ENCODE measurements at regions not wholly inside any gene's neighbourhood (a gene's known extent, or its start where the extent isn't known, plus 50 kb on each side); places are given as distances from the start of the nearest gene placed in this dataset.

DNA sequence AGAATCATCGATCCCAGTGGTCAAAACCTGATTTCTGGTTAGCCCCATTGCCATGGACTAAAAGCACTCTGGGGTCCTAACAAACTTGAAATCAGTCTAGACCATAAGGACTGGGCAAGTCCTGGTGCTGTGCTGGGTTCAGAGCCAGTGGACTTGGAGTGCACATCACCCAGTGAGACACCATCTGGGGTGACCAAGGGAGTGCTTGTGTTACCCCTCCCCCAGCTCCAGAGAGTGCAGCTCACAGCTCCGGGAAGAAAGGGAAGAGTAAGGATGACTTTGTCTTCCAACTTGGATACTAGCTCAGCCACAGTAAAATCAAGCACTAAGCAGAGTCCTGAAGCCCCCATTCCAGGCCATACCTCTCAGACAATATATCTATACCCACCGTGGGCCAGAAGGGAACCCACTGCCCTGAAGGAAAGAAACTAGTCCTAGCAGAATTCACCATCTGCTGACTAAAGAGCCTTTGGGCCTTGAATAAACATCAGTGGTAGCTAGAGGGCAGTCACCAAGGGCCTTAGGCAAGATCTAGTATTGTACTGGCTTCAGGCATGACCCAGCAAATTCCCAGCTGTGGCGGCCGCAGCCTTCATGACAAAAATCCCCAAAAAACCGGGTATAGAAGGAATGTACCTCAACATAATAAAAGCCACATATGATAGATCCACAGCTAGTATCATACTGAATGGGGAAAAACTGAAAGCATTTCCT is 153.5 kb upstream of the OGFRL1 start:
- Histone ChIP-seq H3K4me1 (ENCODE audit: control insufficient read depth, insufficient read depth, low read length) (no peaks in the 10 kb centered on the region; the same call in 1 of the 2 replicates), H3K36me3 (ENCODE audit: control insufficient read depth in 2 of 2, insufficient read depth in 1 of 2, low read length in 2 of 2) (no peaks in the 10 kb centered on the region), H3K4me3 (ENCODE audit: low read depth, low read length) (no peak overlapping the region), H3K27ac (ENCODE audit: extremely low read depth, low read depth, low read length) (no peak overlapping the region), H3K9me3 (ENCODE audit: control insufficient read depth, insufficient read depth, low read depth, low read length) (no peaks in the 10 kb centered on the region)
- TF ChIP-seq SP2 (tag by site-specific recombination; IDR thresholded peaks at IDR 0.05) (no peak), ZBTB8A (tag by site-specific recombination; IDR thresholded peaks at IDR 0.05) (no peak), ZIC2 (tag by site-specific recombination; IDR thresholded peaks at IDR 0.05) (no peak), ZBTB20 (tag by site-specific recombination; IDR thresholded peaks at IDR 0.05) (no peak), ZNF174 (tag by site-specific recombination; IDR thresholded peaks at IDR 0.05) (no peak), ZNF837 (tag by site-specific recombination; IDR thresholded peaks at IDR 0.05) (no peak), ZNF354C (tag by site-specific recombination; IDR thresholded peaks at IDR 0.05; ENCODE audit: borderline replicate concordance, low read depth) (no peak), ZFP41 (tag by site-specific recombination; IDR thresholded peaks at IDR 0.05; ENCODE audit: borderline replicate concordance) (no peak), KLF16 (tag by site-specific recombination; IDR thresholded peaks at IDR 0.05) (no peak)
- TF ChIP-seq, protein P1, sequence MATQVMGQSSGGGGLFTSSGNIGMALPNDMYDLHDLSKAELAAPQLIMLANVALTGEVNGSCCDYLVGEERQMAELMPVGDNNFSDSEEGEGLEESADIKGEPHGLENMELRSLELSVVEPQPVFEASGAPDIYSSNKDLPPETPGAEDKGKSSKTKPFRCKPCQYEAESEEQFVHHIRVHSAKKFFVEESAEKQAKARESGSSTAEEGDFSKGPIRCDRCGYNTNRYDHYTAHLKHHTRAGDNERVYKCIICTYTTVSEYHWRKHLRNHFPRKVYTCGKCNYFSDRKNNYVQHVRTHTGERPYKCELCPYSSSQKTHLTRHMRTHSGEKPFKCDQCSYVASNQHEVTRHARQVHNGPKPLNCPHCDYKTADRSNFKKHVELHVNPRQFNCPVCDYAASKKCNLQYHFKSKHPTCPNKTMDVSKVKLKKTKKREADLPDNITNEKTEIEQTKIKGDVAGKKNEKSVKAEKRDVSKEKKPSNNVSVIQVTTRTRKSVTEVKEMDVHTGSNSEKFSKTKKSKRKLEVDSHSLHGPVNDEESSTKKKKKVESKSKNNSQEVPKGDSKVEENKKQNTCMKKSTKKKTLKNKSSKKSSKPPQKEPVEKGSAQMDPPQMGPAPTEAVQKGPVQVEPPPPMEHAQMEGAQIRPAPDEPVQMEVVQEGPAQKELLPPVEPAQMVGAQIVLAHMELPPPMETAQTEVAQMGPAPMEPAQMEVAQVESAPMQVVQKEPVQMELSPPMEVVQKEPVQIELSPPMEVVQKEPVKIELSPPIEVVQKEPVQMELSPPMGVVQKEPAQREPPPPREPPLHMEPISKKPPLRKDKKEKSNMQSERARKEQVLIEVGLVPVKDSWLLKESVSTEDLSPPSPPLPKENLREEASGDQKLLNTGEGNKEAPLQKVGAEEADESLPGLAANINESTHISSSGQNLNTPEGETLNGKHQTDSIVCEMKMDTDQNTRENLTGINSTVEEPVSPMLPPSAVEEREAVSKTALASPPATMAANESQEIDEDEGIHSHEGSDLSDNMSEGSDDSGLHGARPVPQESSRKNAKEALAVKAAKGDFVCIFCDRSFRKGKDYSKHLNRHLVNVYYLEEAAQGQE (tag by site-specific recombination; IDR thresholded peaks at IDR 0.05), result no peak
- TF ChIP-seq, protein P2, sequence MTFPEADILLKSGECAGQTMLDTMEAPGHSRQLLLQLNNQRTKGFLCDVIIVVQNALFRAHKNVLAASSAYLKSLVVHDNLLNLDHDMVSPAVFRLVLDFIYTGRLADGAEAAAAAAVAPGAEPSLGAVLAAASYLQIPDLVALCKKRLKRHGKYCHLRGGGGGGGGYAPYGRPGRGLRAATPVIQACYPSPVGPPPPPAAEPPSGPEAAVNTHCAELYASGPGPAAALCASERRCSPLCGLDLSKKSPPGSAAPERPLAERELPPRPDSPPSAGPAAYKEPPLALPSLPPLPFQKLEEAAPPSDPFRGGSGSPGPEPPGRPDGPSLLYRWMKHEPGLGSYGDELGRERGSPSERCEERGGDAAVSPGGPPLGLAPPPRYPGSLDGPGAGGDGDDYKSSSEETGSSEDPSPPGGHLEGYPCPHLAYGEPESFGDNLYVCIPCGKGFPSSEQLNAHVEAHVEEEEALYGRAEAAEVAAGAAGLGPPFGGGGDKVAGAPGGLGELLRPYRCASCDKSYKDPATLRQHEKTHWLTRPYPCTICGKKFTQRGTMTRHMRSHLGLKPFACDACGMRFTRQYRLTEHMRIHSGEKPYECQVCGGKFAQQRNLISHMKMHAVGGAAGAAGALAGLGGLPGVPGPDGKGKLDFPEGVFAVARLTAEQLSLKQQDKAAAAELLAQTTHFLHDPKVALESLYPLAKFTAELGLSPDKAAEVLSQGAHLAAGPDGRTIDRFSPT (tag by site-specific recombination; IDR thresholded peaks at IDR 0.05), result no peak
- CTCF ChIA-PET, result interaction anchor here (0.7 kb wide), 1 partner anchor 12 kb away, joined by 3 read pairs; no protein-coding TSS in a partner anchor
- POLR2A ChIA-PET, result no interaction called here

DNA sequence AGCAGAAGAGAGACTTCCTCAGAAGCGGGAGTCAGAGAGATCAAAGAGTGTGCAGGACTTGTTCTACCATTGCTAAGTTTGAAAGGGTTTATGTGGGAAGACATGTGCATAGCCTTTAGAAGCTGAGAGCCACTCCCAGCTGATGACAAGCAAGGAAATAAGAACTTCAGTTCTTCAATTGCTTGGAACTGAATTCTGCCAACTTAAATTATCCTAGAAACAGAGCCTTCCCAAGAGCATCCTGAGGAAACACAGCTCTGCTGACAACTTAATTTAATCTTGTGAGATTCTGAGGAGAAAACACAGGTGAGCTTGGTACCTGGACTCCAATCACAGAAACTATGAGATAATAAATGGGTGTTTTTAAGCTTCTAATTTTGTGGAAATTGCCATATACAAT is 150.6 kb upstream of the OGFRL1 start:
- Histone ChIP-seq H3K9me3 (ENCODE audit: control insufficient read depth, insufficient read depth, low read depth, low read length) (no peaks in the 10 kb centered on the region), H3K27ac (ENCODE audit: extremely low read depth, low read depth, low read length) (no peak overlapping the region), H3K4me3 (ENCODE audit: low read depth, low read length) (no peak overlapping the region), H3K36me3 (ENCODE audit: control insufficient read depth in 2 of 2, insufficient read depth in 1 of 2, low read length in 2 of 2) (no peaks in the 10 kb centered on the region), H3K4me1 (ENCODE audit: control insufficient read depth, insufficient read depth, low read length) (no peaks in the 10 kb centered on the region)
- TF ChIP-seq ZNF792 (tag by site-specific recombination; IDR thresholded peaks at IDR 0.05), result no peak
- no peak for TF ChIP-seq ZNF544 (tag by site-specific recombination; IDR thresholded peaks at IDR 0.05)
- no peak for TF ChIP-seq ZNF621 (tag by site-specific recombination; IDR thresholded peaks at IDR 0.05)
- POLR2A ChIA-PET, result no interaction called here
- CTCF ChIA-PET, result no interaction called here

DNA sequence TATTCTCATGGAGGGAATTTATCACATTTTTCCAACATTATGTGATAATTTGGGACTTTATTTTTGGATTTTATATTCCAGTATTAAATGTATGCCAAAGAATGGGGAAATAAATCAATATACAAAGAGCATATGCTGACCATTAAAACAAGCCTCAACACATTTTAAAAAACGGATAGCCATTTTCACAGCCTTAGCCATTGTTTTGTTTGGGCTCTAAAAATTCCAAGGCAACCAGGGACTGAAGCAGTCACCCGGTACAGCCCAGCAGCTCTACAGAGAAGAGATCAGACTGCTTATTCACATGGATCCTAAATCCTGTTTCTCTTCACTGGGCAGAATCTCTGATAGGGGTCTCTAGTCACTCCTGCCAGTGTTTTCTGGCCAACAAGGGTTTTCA is 150.2 kb upstream of the OGFRL1 start:
- H3K4me1 ChIP-seq (ENCODE audit: control insufficient read depth, insufficient read depth, low read length), result no peaks in the 10 kb centered on the region
- ChIA-PET POLR2A (no interaction called here), CTCF (no interaction called here)
- no peaks in the 10 kb centered on the region for H3K9me3 ChIP-seq (ENCODE audit: control insufficient read depth, insufficient read depth, low read depth, low read length)
- H3K4me3 ChIP-seq (ENCODE audit: low read depth, low read length), result no peak overlapping the region
- no peaks in the 10 kb centered on the region for H3K36me3 ChIP-seq (ENCODE audit: control insufficient read depth in 2 of 2, insufficient read depth in 1 of 2, low read length in 2 of 2)
- no peak overlapping the region for H3K27ac ChIP-seq (ENCODE audit: extremely low read depth, low read depth, low read length)
- TF ChIP-seq ZNF76 (tag by site-specific recombination; IDR thresholded peaks at IDR 0.05; ENCODE audit: borderline replicate concordance, low read depth), result no peak
- TF ChIP-seq, protein P3, sequence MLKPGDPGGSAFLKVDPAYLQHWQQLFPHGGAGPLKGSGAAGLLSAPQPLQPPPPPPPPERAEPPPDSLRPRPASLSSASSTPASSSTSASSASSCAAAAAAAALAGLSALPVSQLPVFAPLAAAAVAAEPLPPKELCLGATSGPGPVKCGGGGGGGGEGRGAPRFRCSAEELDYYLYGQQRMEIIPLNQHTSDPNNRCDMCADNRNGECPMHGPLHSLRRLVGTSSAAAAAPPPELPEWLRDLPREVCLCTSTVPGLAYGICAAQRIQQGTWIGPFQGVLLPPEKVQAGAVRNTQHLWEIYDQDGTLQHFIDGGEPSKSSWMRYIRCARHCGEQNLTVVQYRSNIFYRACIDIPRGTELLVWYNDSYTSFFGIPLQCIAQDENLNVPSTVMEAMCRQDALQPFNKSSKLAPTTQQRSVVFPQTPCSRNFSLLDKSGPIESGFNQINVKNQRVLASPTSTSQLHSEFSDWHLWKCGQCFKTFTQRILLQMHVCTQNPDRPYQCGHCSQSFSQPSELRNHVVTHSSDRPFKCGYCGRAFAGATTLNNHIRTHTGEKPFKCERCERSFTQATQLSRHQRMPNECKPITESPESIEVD (tag by site-specific recombination; IDR thresholded peaks at IDR 0.05), result no peak
- TF ChIP-seq ZFP37 (tag by site-specific recombination; IDR thresholded peaks at IDR 0.05), result no peak
- TF ChIP-seq, protein P4, sequence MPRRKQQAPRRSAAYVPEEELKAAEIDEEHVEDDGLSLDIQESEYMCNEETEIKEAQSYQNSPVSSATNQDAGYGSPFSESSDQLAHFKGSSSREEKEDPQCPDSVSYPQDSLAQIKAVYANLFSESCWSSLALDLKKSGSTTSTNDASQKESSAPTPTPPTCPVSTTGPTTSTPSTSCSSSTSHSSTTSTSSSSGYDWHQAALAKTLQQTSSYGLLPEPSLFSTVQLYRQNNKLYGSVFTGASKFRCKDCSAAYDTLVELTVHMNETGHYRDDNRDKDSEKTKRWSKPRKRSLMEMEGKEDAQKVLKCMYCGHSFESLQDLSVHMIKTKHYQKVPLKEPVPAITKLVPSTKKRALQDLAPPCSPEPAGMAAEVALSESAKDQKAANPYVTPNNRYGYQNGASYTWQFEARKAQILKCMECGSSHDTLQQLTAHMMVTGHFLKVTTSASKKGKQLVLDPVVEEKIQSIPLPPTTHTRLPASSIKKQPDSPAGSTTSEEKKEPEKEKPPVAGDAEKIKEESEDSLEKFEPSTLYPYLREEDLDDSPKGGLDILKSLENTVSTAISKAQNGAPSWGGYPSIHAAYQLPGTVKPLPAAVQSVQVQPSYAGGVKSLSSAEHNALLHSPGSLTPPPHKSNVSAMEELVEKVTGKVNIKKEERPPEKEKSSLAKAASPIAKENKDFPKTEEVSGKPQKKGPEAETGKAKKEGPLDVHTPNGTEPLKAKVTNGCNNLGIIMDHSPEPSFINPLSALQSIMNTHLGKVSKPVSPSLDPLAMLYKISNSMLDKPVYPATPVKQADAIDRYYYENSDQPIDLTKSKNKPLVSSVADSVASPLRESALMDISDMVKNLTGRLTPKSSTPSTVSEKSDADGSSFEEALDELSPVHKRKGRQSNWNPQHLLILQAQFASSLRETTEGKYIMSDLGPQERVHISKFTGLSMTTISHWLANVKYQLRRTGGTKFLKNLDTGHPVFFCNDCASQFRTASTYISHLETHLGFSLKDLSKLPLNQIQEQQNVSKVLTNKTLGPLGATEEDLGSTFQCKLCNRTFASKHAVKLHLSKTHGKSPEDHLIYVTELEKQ (tag by site-specific recombination; IDR thresholded peaks at IDR 0.05; ENCODE audit: borderline replicate concordance), result no peak
- TF ChIP-seq ZNF138 (tag by site-specific recombination; IDR thresholded peaks at IDR 0.05; ENCODE audit: borderline replicate concordance), result no peak
- no peak for TF ChIP-seq HOXA7 (CRISPR knock-in tag; IDR thresholded peaks at IDR 0.05; ENCODE audit: borderline replicate concordance)

All from HEK293 (cell line).